DMS153 (cell line): ENCODE measurements at regions not wholly inside any gene's neighbourhood (a gene's known extent, or its start where the extent isn't known, plus 50 kb on each side); places are given as distances from the start of the nearest gene placed in this dataset.
"Not testable (repeated sequence)": the region's sequence is repeated elsewhere in the genome, so short reads cannot be mapped to it uniquely, and the experiment has no call there.

ENCODE experiments used
- DNase-seq: peaks from one replicate; lab custom pipeline; 2025; lab: John Stamatoyannopoulos, UW

GRCh38 chr2:216994353-216994854 lies 134.5 kb upstream of the TNP1 start:
- no peak for DNase-seq

- DNase-seq, result no peak
These were observed 132.3 kb upstream of the TNP1 start for GRCh38 chr2:216992056-216992675.

GRCh38 chr2:216991563-216991962 lies 131.7 kb upstream of the TNP1 start:
- no peak for DNase-seq

GRCh38 chr2:216989340-216990129 lies 129.7 kb upstream of the TNP1 start:
- DNase-seq, result no peak

- peak; percentile 19 for DNase-seq
These were observed 127.5 kb upstream of the TNP1 start for GRCh38 chr2:216987252-216987821.

GRCh38 chr2:216985658-216986141 lies 125.8 kb upstream of the TNP1 start:
- peak; percentile 100 for DNase-seq

- DNase-seq, result no peak
These were observed 125.1 kb upstream of the TNP1 start for GRCh38 chr2:216984937-216985336.

- DNase-seq, result not testable (repeated sequence)
These were observed 122.1 kb upstream of the TNP1 start for GRCh38 chr2:216981951-216982350.

- DNase-seq, result not testable (repeated sequence)
These were observed 120.6 kb upstream of the TNP1 start for GRCh38 chr2:216980510-216980909.

- DNase-seq, result no peak
These were observed 114.7 kb upstream of the TNP1 start for GRCh38 chr2:216974321-216975302.

- DNase-seq, result no peak
These were observed 111.7 kb upstream of the TNP1 start for GRCh38 chr2:216971593-216971992.

- DNase-seq, result no peak
These were observed 110.6 kb upstream of the TNP1 start for GRCh38 chr2:216970359-216970915.

GRCh38 chr2:216967889-216968288 lies 108.0 kb upstream of the TNP1 start:
- DNase-seq, result no peak

- DNase-seq, result no peak
These were observed 100.9 kb upstream of the TNP1 start for GRCh38 chr2:216960671-216961268.

- no peak for DNase-seq
These were observed 99.6 kb upstream of the TNP1 start for GRCh38 chr2:216959433-216959832.

- no peak for DNase-seq
These were observed 97.1 kb upstream of the TNP1 start for GRCh38 chr2:216956820-216957493.

- DNase-seq, result no peak
These were observed 91.3 kb upstream of the TNP1 start for GRCh38 chr2:216951171-216951570.

GRCh38 chr2:216950547-216950946 lies 90.7 kb upstream of the TNP1 start:
- DNase-seq, result no peak

GRCh38 chr2:216949700-216950413 lies 90.0 kb upstream of the TNP1 start:
- DNase-seq, result no peak

GRCh38 chr2:216947055-216947454 lies 87.2 kb upstream of the TNP1 start:
- DNase-seq, result no peak
